Ovary (tissue), 3 donors: ENCODE measurements at regions not wholly inside any gene's neighbourhood (a gene's known extent, or its start where the extent isn't known, plus 50 kb on each side); places are given as distances from the start of the nearest gene placed in this dataset.

Source experiments
- EP300 ChIP-seq: sonication (generic); formaldehyde crosslinking; IDR thresholded peaks from one replicate; pipeline ENCODE4 v1.6.1; 2017; ENCODE audit warnings: antibody characterized with exemption
- POLR2A ChIP-seq: fragments of 450-650 bp; IDR thresholded peaks from one replicate; pipeline ENCODE4 v1.6.1; 2017; ENCODE audit warnings: antibody characterized with exemption, mild to moderate bottlenecking, moderate library complexity
- TF ChIP-seq, protein P1 (sequence below), 3 donors: fragments of 450-650 bp in 2 of 3; fragments of 200-600 bp in 1 of 3; IDR thresholded peaks; one replicate each; pipeline versions ENCODE4 v1.5.1 to v1.8.0; 2016 to 2022; ENCODE audit warnings: antibody characterized with exemption in 3 of 3, mild to moderate bottlenecking in 1 of 3
- donor health status: DM: no; HTN: no; CAD: no.

DNA sequence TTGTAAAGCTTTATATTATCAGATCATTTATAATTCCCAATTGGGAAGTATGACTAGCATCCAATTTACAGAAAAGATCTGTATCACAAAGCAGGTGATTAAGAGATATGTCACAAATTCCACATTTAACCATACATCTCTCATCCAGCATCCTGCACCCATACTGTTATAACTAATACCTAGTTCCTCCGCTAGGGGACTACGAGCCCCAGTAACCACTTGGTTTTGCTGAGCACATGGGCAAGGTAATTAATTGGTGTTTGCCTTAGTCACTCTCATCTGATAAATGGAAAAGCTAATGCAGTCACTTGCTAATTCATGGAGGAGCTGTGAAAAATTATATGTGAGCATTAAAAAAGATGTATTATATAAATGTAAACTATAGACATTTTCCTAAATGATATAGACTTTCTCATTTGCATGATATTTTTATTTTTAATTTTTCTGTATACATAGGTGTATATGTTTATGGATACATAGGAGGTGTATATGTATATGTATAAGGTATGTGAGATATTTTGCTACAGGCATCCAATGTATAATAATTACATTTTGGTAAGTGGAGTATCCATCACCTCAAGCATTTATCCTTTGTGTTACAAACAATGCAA, 1031.8 kb downstream of the GALC start:
- TF ChIP-seq, protein P1, sequence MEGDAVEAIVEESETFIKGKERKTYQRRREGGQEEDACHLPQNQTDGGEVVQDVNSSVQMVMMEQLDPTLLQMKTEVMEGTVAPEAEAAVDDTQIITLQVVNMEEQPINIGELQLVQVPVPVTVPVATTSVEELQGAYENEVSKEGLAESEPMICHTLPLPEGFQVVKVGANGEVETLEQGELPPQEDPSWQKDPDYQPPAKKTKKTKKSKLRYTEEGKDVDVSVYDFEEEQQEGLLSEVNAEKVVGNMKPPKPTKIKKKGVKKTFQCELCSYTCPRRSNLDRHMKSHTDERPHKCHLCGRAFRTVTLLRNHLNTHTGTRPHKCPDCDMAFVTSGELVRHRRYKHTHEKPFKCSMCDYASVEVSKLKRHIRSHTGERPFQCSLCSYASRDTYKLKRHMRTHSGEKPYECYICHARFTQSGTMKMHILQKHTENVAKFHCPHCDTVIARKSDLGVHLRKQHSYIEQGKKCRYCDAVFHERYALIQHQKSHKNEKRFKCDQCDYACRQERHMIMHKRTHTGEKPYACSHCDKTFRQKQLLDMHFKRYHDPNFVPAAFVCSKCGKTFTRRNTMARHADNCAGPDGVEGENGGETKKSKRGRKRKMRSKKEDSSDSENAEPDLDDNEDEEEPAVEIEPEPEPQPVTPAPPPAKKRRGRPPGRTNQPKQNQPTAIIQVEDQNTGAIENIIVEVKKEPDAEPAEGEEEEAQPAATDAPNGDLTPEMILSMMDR (IDR thresholded peaks at IDR 0.05): no peak
- no peak for TF ChIP-seq EP300
- TF ChIP-seq POLR2A: no peak
